HEK293 (cell line): ENCODE measurements at regions not wholly inside any gene's neighbourhood (a gene's known extent, or its start where the extent isn't known, plus 50 kb on each side); places are given as distances from the start of the nearest gene placed in this dataset.

Experiments
- CTCF ChIA-PET: fragments of 350-600 bp; formaldehyde crosslinking; extraction: SDS; loops from one replicate; lab custom pipeline; 2021; ENCODE audit warnings: antibody characterized with exemption; lab: Yijun Ruan, JAX
- POLR2A ChIA-PET: fragments of 300-600 bp; formaldehyde crosslinking; extraction: SDS; loops from one replicate; lab custom pipeline; 2020; ENCODE audit warnings: antibody characterized with exemption, inconsistent platforms; lab: Yijun Ruan, JAX
- H3K27ac ChIP-seq: fragments of 200-500 bp; sonication (Bioruptor generic); 2 replicates; pipeline ENCODE4 v1.5.1; 2014; ENCODE audit warnings: low read depth, low read length, control low read depth, inconsistent platforms; ENCODE audit errors: extremely low read depth
- H3K36me3 ChIP-seq, 2 experiments: fragments of 200-500 bp in 1 of 2; sonication (Bioruptor generic) in 1 of 2; 1 replicate in 1 of 2; 2 replicates in 1 of 2; pipeline ENCODE4 v1.5.1; 2014 to 2017; ENCODE audit warnings: inconsistent platforms in 2 of 2, low read length in 2 of 2; ENCODE audit not compliant: control insufficient read depth in 2 of 2, insufficient read depth in 1 of 2
- H3K4me1 ChIP-seq: fragments of 200-500 bp; sonication (Bioruptor generic); 2 replicates; pipeline ENCODE4 v1.5.1; 2014; ENCODE audit warnings: mild to moderate bottlenecking, low read length, inconsistent platforms; ENCODE audit not compliant: control insufficient read depth, insufficient read depth
- H3K4me3 ChIP-seq: 2 replicates; pipeline ENCODE4 v1.5.1; 2011; ENCODE audit warnings: low read depth, mild to moderate bottlenecking, control low read depth, low read length, moderate library complexity
- H3K9me3 ChIP-seq: fragments of 200-500 bp; sonication (Bioruptor generic); 2 replicates; pipeline ENCODE4 v1.5.1; 2014; ENCODE audit warnings: low read depth, low read length, inconsistent platforms; ENCODE audit not compliant: control insufficient read depth, insufficient read depth
- GLI4 ChIP-seq: fragments of 450-650 bp; formaldehyde crosslinking; IDR thresholded peaks from 2 replicates; pipeline ENCODE4 v1.5.1; 2016; ENCODE audit warnings: missing biosample characterization, missing genetic modification characterization
- HOXD13 ChIP-seq: sonication (generic); formaldehyde crosslinking; IDR thresholded peaks from 2 replicates; pipeline ENCODE4 v1.8.0; 2022; ENCODE audit warnings: missing genetic modification reagents, borderline replicate concordance
- MYNN ChIP-seq: fragments of 450-650 bp; formaldehyde crosslinking; IDR thresholded peaks from 2 replicates; pipeline ENCODE4 v1.5.1; 2016; ENCODE audit warnings: missing biosample characterization, missing genetic modification characterization, borderline replicate concordance
- MZF1 ChIP-seq: fragments of 450-650 bp; formaldehyde crosslinking; IDR thresholded peaks from 2 replicates; pipeline ENCODE4 v1.5.1; 2017; ENCODE audit warnings: missing biosample characterization, missing genetic modification characterization, borderline replicate concordance
- ZBTB1 ChIP-seq: fragments of 450-650 bp; formaldehyde crosslinking; IDR thresholded peaks from 2 replicates; pipeline ENCODE4 v1.5.1; 2016; ENCODE audit warnings: missing biosample characterization, missing genetic modification characterization
- ZFP3 ChIP-seq: fragments of 450-650 bp; formaldehyde crosslinking; IDR thresholded peaks from 2 replicates; pipeline ENCODE4 v1.5.1; 2016; ENCODE audit warnings: low read depth, missing biosample characterization, missing genetic modification characterization
- ZNF155 ChIP-seq: fragments of 450-650 bp; formaldehyde crosslinking; IDR thresholded peaks from 2 replicates; pipeline ENCODE4 v1.5.1; 2016; ENCODE audit warnings: missing biosample characterization, missing genetic modification characterization
- ZNF214 ChIP-seq: fragments of 450-650 bp; formaldehyde crosslinking; IDR thresholded peaks from 2 replicates; pipeline ENCODE4 v1.5.1; 2017; ENCODE audit warnings: missing biosample characterization, mild to moderate bottlenecking, missing genetic modification characterization, borderline replicate concordance
- ZNF274 ChIP-seq, 2 experiments: fragments of 200-500 bp in 1 of 2; fragments of 450-650 bp in 1 of 2; sonication (Bioruptor generic) in 1 of 2; formaldehyde crosslinking in 1 of 2; IDR thresholded peaks; 2 replicates each; pipeline versions ENCODE4 v1.5.1 to v1.6.1; 2014 to 2016; ENCODE audit warnings: borderline replicate concordance in 1 of 2, inconsistent platforms in 1 of 2, low read length in 1 of 2, missing biosample characterization in 1 of 2, missing genetic modification characterization in 1 of 2
- ZNF302 ChIP-seq: fragments of 450-650 bp; formaldehyde crosslinking; IDR thresholded peaks from 2 replicates; pipeline ENCODE4 v1.5.1; 2016; ENCODE audit warnings: missing biosample characterization, missing genetic modification characterization, low read depth
- ZNF394 ChIP-seq: fragments of 450-650 bp; formaldehyde crosslinking; IDR thresholded peaks from 2 replicates; pipeline ENCODE4 v1.5.1; 2016; ENCODE audit warnings: missing biosample characterization, missing genetic modification characterization, mild to moderate bottlenecking, moderate library complexity, borderline replicate concordance
- ZNF416 ChIP-seq: fragments of 450-650 bp; formaldehyde crosslinking; IDR thresholded peaks from 2 replicates; pipeline ENCODE4 v1.5.1; 2016; ENCODE audit warnings: missing biosample characterization, missing genetic modification characterization
- ZNF473 ChIP-seq: fragments of 450-650 bp; formaldehyde crosslinking; IDR thresholded peaks from 2 replicates; pipeline ENCODE4 v1.5.1; 2017; ENCODE audit warnings: missing biosample characterization, missing genetic modification characterization
- ZNF768 ChIP-seq: fragments of 450-650 bp; formaldehyde crosslinking; IDR thresholded peaks from 2 replicates; pipeline ENCODE4 v1.5.1; 2018; ENCODE audit warnings: missing biosample characterization, mild to moderate bottlenecking, missing genetic modification characterization
- ZNF792 ChIP-seq: fragments of 450-650 bp; formaldehyde crosslinking; IDR thresholded peaks from 2 replicates; pipeline ENCODE4 v1.5.1; 2016; ENCODE audit warnings: missing biosample characterization, missing genetic modification characterization
- TF ChIP-seq, protein P1 (sequence below): fragments of 450-650 bp; formaldehyde crosslinking; IDR thresholded peaks from 2 replicates; pipeline ENCODE4 v1.5.1; 2016; ENCODE audit warnings: missing biosample characterization, missing genetic modification characterization, borderline replicate concordance
- TF ChIP-seq, protein P2 (sequence below): fragments of 450-650 bp; formaldehyde crosslinking; IDR thresholded peaks from 2 replicates; pipeline ENCODE4 v1.5.1; 2016; ENCODE audit warnings: missing biosample characterization, missing genetic modification characterization
- TF ChIP-seq, protein P3 (sequence below): fragments of 450-650 bp; formaldehyde crosslinking; IDR thresholded peaks from 2 replicates; pipeline ENCODE4 v1.5.1; 2016; ENCODE audit warnings: missing biosample characterization, missing genetic modification characterization
- TF ChIP-seq, protein P4 (sequence below): fragments of 450-650 bp; formaldehyde crosslinking; IDR thresholded peaks from 2 replicates; pipeline ENCODE4 v1.5.1; 2016; ENCODE audit warnings: missing biosample characterization, missing genetic modification characterization
- TF ChIP-seq, protein P5 (sequence below): fragments of 450-650 bp; formaldehyde crosslinking; IDR thresholded peaks from 2 replicates; pipeline ENCODE4 v1.5.1; 2016; ENCODE audit warnings: missing biosample characterization, missing genetic modification characterization
- TF ChIP-seq, protein P6 (sequence below): fragments of 450-650 bp; formaldehyde crosslinking; IDR thresholded peaks from 2 replicates; pipeline ENCODE4 v1.5.1; 2016; ENCODE audit warnings: missing biosample characterization, missing genetic modification characterization

DNA sequence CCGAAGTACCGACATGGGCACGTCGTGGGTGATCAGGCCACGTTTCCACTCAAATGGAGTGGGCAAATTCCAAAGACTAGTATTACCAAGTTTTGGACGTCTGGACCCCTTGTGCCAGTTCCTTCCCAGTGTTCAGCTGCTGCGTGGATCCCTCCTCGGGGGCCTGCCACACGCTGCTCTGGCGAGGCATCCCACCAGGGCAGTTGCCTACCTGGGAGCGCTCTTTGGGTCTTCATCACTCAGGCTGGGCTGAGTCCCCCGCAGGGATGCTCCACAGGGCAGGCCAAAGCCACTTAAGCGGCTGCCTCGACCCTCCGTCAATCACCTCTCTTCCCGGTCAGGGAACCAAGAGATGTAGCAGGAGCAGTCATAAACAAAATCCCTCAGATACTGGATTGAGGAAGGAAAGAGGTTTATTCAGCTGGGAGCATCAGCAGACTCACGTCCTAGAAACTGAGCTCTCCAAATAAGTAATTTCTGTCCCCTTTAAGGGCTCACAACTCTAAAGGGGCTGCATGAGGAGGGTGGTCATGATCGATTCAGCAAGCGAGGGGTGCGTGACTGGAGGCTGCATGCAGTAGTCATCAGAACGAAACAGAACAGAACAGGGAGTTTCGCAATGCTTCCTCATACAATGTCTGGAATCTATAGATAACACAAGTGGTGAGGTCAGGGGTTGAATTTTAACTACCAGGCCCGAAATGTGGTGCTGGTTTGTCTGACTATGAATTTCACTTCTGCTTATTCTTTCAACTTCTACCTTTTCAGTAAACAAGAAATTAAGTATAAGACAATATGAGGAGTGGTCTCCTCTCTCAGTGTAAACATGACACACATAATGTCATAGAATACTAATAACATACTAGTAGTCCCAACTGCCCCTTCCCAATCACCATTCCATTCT, 998.6 kb upstream of the NCAM2 start:
- Histone ChIP-seq H3K9me3 (no peaks in the 10 kb centered on the region), H3K36me3 (no peaks in the 10 kb centered on the region), H3K27ac (no peak overlapping the region), H3K4me1 (no peaks in the 10 kb centered on the region), H3K4me3 (no peak overlapping the region)
- ChIA-PET CTCF (no interaction called here), POLR2A (no interaction called here)
- TF ChIP-seq ZNF155 (tag by site-specific recombination) (no peak), ZNF768 (tag by site-specific recombination) (no peak), ZNF473 (tag by site-specific recombination) (no peak)
- TF ChIP-seq, protein P1, sequence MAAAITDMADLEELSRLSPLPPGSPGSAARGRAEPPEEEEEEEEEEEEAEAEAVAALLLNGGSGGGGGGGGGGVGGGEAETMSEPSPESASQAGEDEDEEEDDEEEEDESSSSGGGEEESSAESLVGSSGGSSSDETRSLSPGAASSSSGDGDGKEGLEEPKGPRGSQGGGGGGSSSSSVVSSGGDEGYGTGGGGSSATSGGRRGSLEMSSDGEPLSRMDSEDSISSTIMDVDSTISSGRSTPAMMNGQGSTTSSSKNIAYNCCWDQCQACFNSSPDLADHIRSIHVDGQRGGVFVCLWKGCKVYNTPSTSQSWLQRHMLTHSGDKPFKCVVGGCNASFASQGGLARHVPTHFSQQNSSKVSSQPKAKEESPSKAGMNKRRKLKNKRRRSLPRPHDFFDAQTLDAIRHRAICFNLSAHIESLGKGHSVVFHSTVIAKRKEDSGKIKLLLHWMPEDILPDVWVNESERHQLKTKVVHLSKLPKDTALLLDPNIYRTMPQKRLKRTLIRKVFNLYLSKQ (tag by site-specific recombination), result no peak

DNA sequence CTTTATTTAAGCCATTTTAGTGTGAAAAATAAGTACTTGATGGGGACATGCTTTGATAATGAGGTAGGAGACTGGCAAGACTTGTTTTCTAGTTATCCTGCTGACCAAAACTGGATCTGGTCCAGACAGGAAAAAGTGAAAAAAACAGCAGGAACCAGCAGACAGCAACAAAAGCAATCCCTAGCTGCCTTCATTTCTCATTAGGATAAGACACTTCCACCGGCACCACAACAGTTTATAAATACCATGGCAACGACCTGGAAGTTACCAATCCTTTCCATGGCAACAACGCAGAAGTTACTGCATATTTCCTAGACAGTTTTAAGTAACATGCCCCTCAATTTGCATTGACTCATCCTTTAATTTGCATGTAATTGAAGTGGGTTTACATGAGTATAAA, 993.8 kb upstream of the NCAM2 start:
- TF ChIP-seq ZBTB1 (no peak), ZNF792 (tag by site-specific recombination) (no peak)
- CTCF ChIA-PET, result no interaction called here
- Histone ChIP-seq H3K36me3 (no peaks in the 10 kb centered on the region), H3K27ac (no peak overlapping the region), H3K4me1 (no peaks in the 10 kb centered on the region), H3K9me3 (no peaks in the 10 kb centered on the region), H3K4me3 (no peak overlapping the region)
- POLR2A ChIA-PET, result no interaction called here

DNA sequence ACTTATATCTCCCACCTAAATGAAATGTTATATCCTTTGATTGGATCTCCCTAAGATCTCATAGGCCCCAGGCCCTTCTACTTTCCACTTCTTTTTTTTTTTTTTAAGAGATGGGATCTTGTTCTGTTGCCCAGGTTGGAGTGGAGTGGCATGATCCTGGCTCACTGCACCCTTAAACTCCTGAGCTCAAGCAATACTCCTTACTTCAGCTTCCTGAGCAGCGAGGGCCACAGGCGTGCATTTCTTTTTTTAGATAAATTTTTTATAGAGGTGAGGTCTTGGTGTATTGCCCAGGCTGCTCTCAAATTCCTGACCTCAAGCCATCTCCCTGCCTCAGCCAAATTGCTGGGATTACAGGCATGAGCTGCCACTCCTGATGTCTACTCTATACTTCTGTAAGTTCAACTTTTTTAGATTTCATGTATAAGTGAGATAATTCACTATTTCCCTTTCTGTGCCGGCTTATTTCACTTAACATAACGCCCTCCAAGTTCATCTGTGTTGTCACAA, 987.5 kb upstream of the NCAM2 start:
- Histone ChIP-seq H3K4me3 (no peak overlapping the region), H3K9me3 (no peaks in the 10 kb centered on the region; the same call in 1 of the 2 replicates), H3K4me1 (no peaks in the 10 kb centered on the region), H3K36me3 (no peaks in the 10 kb centered on the region), H3K27ac (no peak overlapping the region)
- CTCF ChIA-PET, result no interaction called here
- POLR2A ChIA-PET, result no interaction called here
- TF ChIP-seq MYNN (tag by site-specific recombination) (no peak), ZNF416 (tag by site-specific recombination) (no peak), MZF1 (tag by site-specific recombination) (no peak), ZNF214 (tag by site-specific recombination) (no peak), HOXD13 (CRISPR knock-in tag) (no peak), ZNF274 (IDR thresholded peaks at IDR 0.05; ENCODE audit: low read length) (no peak), ZNF274 (tag by site-specific recombination; IDR thresholded peaks at IDR 0.05; ENCODE audit: borderline replicate concordance) (no peak), ZNF155 (tag by site-specific recombination) (no peak), ZNF394 (tag by site-specific recombination) (no peak), GLI4 (tag by site-specific recombination) (no peak), ZNF302 (tag by site-specific recombination) (no peak), ZFP3 (no peak)
- TF ChIP-seq, protein P2, sequence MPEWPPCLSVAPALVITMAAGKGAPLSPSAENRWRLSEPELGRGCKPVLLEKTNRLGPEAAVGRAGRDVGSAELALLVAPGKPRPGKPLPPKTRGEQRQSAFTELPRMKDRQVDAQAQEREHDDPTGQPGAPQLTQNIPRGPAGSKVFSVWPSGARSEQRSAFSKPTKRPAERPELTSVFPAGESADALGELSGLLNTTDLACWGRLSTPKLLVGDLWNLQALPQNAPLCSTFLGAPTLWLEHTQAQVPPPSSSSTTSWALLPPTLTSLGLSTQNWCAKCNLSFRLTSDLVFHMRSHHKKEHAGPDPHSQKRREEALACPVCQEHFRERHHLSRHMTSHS (tag by site-specific recombination), result no peak
- TF ChIP-seq, protein P3, sequence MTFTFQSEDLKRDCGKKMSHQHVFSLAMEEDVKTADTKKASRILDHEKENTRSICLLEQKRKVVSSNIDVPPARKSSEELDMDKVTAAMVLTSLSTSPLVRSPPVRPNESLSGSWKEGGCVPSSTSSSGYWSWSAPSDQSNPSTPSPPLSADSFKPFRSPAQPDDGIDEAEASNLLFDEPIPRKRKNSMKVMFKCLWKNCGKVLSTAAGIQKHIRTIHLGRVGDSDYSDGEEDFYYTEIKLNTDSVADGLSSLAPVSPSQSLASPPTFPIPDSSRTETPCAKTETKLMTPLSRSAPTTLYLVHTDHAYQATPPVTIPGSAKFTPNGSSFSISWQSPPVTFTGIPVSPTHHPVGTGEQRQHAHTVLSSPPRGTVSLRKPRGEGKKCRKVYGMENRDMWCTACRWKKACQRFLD (tag by site-specific recombination), result no peak
- TF ChIP-seq, protein P4, sequence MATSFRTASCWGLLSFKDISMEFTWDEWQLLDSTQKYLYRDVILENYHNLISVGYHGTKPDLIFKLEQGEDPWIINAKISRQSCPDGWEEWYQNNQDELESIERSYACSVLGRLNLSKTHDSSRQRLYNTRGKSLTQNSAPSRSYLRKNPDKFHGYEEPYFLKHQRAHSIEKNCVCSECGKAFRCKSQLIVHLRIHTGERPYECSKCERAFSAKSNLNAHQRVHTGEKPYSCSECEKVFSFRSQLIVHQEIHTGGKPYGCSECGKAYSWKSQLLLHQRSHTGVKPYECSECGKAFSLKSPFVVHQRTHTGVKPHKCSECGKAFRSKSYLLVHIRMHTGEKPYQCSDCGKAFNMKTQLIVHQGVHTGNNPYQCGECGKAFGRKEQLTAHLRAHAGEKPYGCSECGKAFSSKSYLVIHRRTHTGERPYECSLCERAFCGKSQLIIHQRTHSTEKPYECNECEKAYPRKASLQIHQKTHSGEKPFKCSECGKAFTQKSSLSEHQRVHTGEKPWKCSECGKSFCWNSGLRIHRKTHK, result no peak
- TF ChIP-seq, protein P5, sequence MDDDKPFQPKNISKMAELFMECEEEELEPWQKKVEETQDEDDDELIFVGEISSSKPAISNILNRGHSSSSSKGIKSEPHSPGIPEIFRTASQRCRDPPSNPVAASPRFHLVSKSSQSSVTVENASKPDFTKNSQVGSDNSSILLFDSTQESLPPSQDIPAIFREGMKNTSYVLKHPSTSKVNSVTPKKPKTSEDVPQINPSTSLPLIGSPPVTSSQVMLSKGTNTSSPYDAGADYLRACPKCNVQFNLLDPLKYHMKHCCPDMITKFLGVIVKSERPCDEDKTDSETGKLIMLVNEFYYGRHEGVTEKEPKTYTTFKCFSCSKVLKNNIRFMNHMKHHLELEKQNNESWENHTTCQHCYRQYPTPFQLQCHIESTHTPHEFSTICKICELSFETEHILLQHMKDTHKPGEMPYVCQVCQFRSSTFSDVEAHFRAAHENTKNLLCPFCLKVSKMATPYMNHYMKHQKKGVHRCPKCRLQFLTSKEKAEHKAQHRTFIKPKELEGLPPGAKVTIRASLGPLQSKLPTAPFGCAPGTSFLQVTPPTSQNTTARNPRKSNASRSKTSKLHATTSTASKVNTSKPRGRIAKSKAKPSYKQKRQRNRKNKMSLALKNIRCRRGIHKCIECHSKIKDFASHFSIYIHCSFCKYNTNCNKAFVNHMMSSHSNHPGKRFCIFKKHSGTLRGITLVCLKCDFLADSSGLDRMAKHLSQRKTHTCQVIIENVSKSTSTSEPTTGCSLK, result no peak
- TF ChIP-seq, protein P6, sequence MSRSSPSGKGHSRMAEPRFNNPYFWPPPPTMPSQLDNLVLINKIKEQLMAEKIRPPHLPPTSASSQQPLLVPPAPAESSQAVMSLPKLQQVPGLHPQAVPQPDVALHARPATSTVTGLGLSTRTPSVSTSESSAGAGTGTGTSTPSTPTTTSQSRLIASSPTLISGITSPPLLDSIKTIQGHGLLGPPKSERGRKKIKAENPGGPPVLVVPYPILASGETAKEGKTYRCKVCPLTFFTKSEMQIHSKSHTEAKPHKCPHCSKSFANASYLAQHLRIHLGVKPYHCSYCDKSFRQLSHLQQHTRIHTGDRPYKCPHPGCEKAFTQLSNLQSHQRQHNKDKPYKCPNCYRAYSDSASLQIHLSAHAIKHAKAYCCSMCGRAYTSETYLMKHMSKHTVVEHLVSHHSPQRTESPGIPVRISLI (tag by site-specific recombination), result no peak
